ENCODE measurements at regions not wholly inside any gene's neighbourhood (a gene's known extent, or its start where the extent isn't known, plus 50 kb on each side); places are given as distances from the start of the nearest gene placed in this dataset.

- TF ChIP-seq CTCF (conservative IDR thresholded peaks at IDR 0.05; ENCODE audit: low read length): no peak
- TF ChIP-seq EZH2phosphoT487 (IDR thresholded peaks at IDR 0.05; ENCODE audit: borderline replicate concordance, low read depth, low read length): no peak
These were observed 911.5 kb upstream of the RAG2 start for GRCh38 chr11:37509506-37509905.

Measured in OCI-LY7 (cell line).